K562 (cell line): ENCODE measurements at regions not wholly inside any gene's neighbourhood (a gene's known extent, or its start where the extent isn't known, plus 50 kb on each side); places are given as distances from the start of the nearest gene placed in this dataset.

Experiments used
- CEBPG ChIP-seq, 3 experiments: fragments of 200-800 bp in 1 of 3; sonication (Bioruptor generic) in 1 of 3; sonication (generic) in 1 of 3; formaldehyde crosslinking in 1 of 3; IDR thresholded peaks in 2 of 3; conservative IDR thresholded peaks in 1 of 3; 2 replicates each; pipeline versions ENCODE4 v1.6.1 to v1.8.0; 2016 to 2022; ENCODE audit warnings: missing compliant biosample characterization in 2 of 3, missing genetic modification characterization in 2 of 3, mild to moderate bottlenecking in 1 of 3, missing genetic modification reagents in 1 of 3
- GATAD2B ChIP-seq: fragments of 450-650 bp; IDR thresholded peaks from 2 replicates; pipeline ENCODE4 v1.6.1; 2017; ENCODE audit warnings: mild to moderate bottlenecking, borderline replicate concordance
- IRF1 ChIP-seq: sonication (generic); formaldehyde crosslinking; IDR thresholded peaks from 2 replicates; pipeline ENCODE4 v1.8.0; 2022; ENCODE audit warnings: missing genetic modification reagents, mild to moderate bottlenecking, borderline replicate concordance
- NUFIP1 ChIP-seq: fragments of 450-650 bp; IDR thresholded peaks from 2 replicates; pipeline ENCODE4 v1.6.1; 2018; ENCODE audit not compliant: partially characterized antibody
- PML ChIP-seq: IDR thresholded peaks from 2 replicates; pipeline ENCODE4 v1.6.1; 2012; ENCODE audit warnings: low read length, inconsistent platforms
- POLR2H ChIP-seq: IDR thresholded peaks from 2 replicates; pipeline ENCODE4 v1.6.1; 2016; ENCODE audit warnings: missing genetic modification characterization, low read depth, mild to moderate bottlenecking, control low read depth, missing compliant biosample characterization, moderate library complexity
- POU5F1 ChIP-seq: fragments of 150-350 bp; IDR thresholded peaks from 2 replicates; pipeline ENCODE4 v1.6.1; 2014; ENCODE audit warnings: borderline replicate concordance, low read length, low read depth, mild to moderate bottlenecking; ENCODE audit not compliant: partially characterized antibody
- RFX1 ChIP-seq: fragments of 450-650 bp; IDR thresholded peaks from 2 replicates; pipeline ENCODE4 v1.6.1; 2016; ENCODE audit warnings: mild to moderate bottlenecking, moderate library complexity
- SMAD2 ChIP-seq: fragments of 150-350 bp; IDR thresholded peaks from 2 replicates; pipeline ENCODE4 v1.6.1; 2014; ENCODE audit warnings: low read depth, mild to moderate bottlenecking, low read length
- SMARCA4 ChIP-seq: fragments of 450-650 bp; IDR thresholded peaks from 2 replicates; pipeline ENCODE4 v1.6.1; 2016
- SREBF2 ChIP-seq: sonication (generic); formaldehyde crosslinking; IDR thresholded peaks from 2 replicates; pipeline ENCODE4 v1.4.0; 2020; ENCODE audit warnings: mild to moderate bottlenecking, missing genetic modification reagents
- TFE3 ChIP-seq: fragments of 450-650 bp; formaldehyde crosslinking; IDR thresholded peaks from 2 replicates; pipeline ENCODE4 v1.4.0; 2020; ENCODE audit warnings: mild to moderate bottlenecking, mixed read lengths
- THAP7 ChIP-seq: fragments of 250-450 bp; sonication (Bioruptor Pico); IDR thresholded peaks from 2 replicates; pipeline ENCODE4 v1.5.0; 2021
- ZBTB11 ChIP-seq, 3 experiments: fragments of 200-800 bp in 1 of 3; fragments of 250-450 bp in 1 of 3; fragments of 450-650 bp in 1 of 3; sonication (Bioruptor Pico) in 1 of 3; sonication (Bioruptor generic) in 1 of 3; formaldehyde crosslinking in 1 of 3; IDR thresholded peaks; 2 replicates each; pipeline versions ENCODE4 v1.6.1 to v1.8.0; 2016 to 2022; ENCODE audit warnings: mild to moderate bottlenecking in 2 of 3, missing genetic modification characterization in 2 of 3, missing compliant biosample characterization in 1 of 3, moderate library complexity in 1 of 3
- ZBTB9 ChIP-seq: fragments of 450-650 bp; formaldehyde crosslinking; IDR thresholded peaks from 2 replicates; pipeline ENCODE4 v1.4.0; 2020; ENCODE audit warnings: mild to moderate bottlenecking, moderate library complexity
- ZMIZ1 ChIP-seq, 2 experiments: fragments of 150-350 bp in 1 of 2; IDR thresholded peaks; 2 replicates each; pipeline ENCODE4 v1.6.1; 2012 to 2016; ENCODE audit warnings: low read depth in 2 of 2, low read length in 2 of 2, mild to moderate bottlenecking in 1 of 2, moderate library complexity in 1 of 2

- TF ChIP-seq ZBTB11 (CRISPR knock-in tag; IDR thresholded peaks at IDR 0.05), result no peak
- TF ChIP-seq IRF1 (CRISPR knock-in tag), result no peak
- no peak for TF ChIP-seq SMARCA4
- no peak for TF ChIP-seq THAP7 (CRISPR knock-in tag)
- TF ChIP-seq ZBTB9, result no peak
- no peak for TF ChIP-seq ZMIZ1 (IDR thresholded peaks at IDR 0.05; ENCODE audit: low read depth in 2 of 2, low read length in 2 of 2)
- no peak for TF ChIP-seq TFE3 (CRISPR knock-in tag)
- TF ChIP-seq POU5F1, result no peak
- TF ChIP-seq PML, result no peak
- TF ChIP-seq NUFIP1, result no peak
- no peak for TF ChIP-seq SMAD2
- no peak for TF ChIP-seq SREBF2 (CRISPR knock-in tag)
- no peak for TF ChIP-seq POLR2H (tag)
- TF ChIP-seq CEBPG (CRISPR knock-in tag; IDR thresholded peaks at IDR 0.05), result no peak
- peak; percentile 66 to 79 for TF ChIP-seq CEBPG (tag; conservative IDR thresholded peaks at IDR 0.05 in 1 of 2, IDR thresholded peaks at IDR 0.05 in 1 of 2)
- no peak for TF ChIP-seq RFX1
- no peak for TF ChIP-seq GATAD2B
Observed at GRCh38 chr10:31213959-31214358, 105.1 kb upstream of the ZEB1 start (continued).
